Activated CD8-positive, alpha-beta memory T cell treated with anti-CD3 and anti-CD28 coated beads for 4 hours (primary cell): ENCODE measurements at regions not wholly inside any gene's neighbourhood (a gene's known extent, or its start where the extent isn't known, plus 50 kb on each side); places are given as distances from the start of the nearest gene placed in this dataset.
"Not testable (repeated sequence)": the region's sequence is repeated elsewhere in the genome, so short reads cannot be mapped to it uniquely, and the experiment has no call there.

Experiments
- DNase-seq, 2 donors: peaks; one replicate each; pipeline ENCODE4 v3.0.0-alpha.2; 2020; ENCODE audit warnings: low read depth in 2 of 2

GRCh38 chr15:88995449-88995848 is 82.3 kb upstream of the MFGE8 start:
- no peak for DNase-seq

GRCh38 chr15:88997531-88997930 is 84.4 kb upstream of the MFGE8 start:
- no peak for DNase-seq

GRCh38 chr15:88998980-88999713 is 86.0 kb upstream of the MFGE8 start:
- DNase-seq, result no peak

- DNase-seq, result not testable (repeated sequence)
Observed at GRCh38 chr15:89001708-89002275, 86.5 kb upstream of the ABHD2 start.

- no peak for DNase-seq
Observed at GRCh38 chr15:89002281-89002761, 85.9 kb upstream of the ABHD2 start.

- DNase-seq, result no peak
Observed at GRCh38 chr15:89002830-89003229, 85.4 kb upstream of the ABHD2 start.

- no peak for DNase-seq
Observed at GRCh38 chr15:89003865-89004725, 84.2 kb upstream of the ABHD2 start.

- DNase-seq, result no peak
Observed at GRCh38 chr15:89004726-89005030, 83.6 kb upstream of the ABHD2 start.

- DNase-seq, result not testable (repeated sequence)
Observed at GRCh38 chr15:89007527-89007926, 80.7 kb upstream of the ABHD2 start.

GRCh38 chr15:89007989-89008388 is 80.3 kb upstream of the ABHD2 start:
- no peak for DNase-seq

- DNase-seq, result no peak
Observed at GRCh38 chr15:89009080-89009479, 79.2 kb upstream of the ABHD2 start.

- DNase-seq, result no peak
Observed at GRCh38 chr15:89015412-89016097, 72.7 kb upstream of the ABHD2 start.

- no peak for DNase-seq
Observed at GRCh38 chr15:89016549-89017041, 71.7 kb upstream of the ABHD2 start.

- DNase-seq, result peak; percentile 58 to 64
Observed at GRCh38 chr15:89017370-89018066, 70.7 kb upstream of the ABHD2 start.

GRCh38 chr15:89018207-89018606 is 70.0 kb upstream of the ABHD2 start:
- no peak for DNase-seq

- no peak for DNase-seq
Observed at GRCh38 chr15:89019436-89019835, 68.8 kb upstream of the ABHD2 start.

GRCh38 chr15:89021224-89021623 is 67.0 kb upstream of the ABHD2 start:
- DNase-seq, result no peak

- not testable (repeated sequence) for DNase-seq
Observed at GRCh38 chr15:89021886-89022285, 66.4 kb upstream of the ABHD2 start.

GRCh38 chr15:89023311-89023961 is 64.8 kb upstream of the ABHD2 start:
- no peak for DNase-seq

- DNase-seq, result no peak
Observed at GRCh38 chr15:89024418-89024817, 63.8 kb upstream of the ABHD2 start.

- no peak for DNase-seq
Observed at GRCh38 chr15:89026167-89026566, 62.1 kb upstream of the ABHD2 start.
